ENCODE measurements at regions not wholly inside any gene's neighbourhood (a gene's known extent, or its start where the extent isn't known, plus 50 kb on each side); places are given as distances from the start of the nearest gene placed in this dataset.

DNA sequence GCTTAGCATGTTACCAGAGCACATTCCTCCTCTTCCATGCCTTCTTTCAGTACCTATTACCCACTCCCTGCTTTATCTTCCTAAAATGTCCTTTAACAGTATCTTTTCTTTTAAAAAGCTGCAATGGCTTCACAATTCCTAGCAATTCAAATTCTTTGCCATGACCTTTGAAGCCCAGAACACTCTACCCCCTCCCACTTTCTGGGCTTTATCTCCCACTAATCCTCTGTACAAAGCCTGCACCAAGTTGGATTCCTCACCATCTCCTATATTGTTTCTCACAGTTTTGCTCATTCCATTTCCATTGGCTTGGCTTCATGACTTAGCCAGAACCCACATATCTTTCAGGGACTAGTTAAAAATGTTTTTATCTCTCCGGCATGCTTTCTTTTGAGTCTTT lies 80.9 kb downstream of the FAM76B start:
- Mint-ChIP-seq H3K4me1 (peaks cover 2 to 3% of the 10 kb centered on the region in 2 experiments; a peak in 2 of 4 replicates), H3K27ac (no peak overlapping the region; a peak in 1 of 7 replicates), H3K9me3 (no peaks in the 10 kb centered on the region), H3K4me3 (no peak overlapping the region), H3K36me3 (ENCODE audit: insufficient read depth in 1 of 3, low read depth in 3 of 3) (no peaks in the 10 kb centered on the region), H3K27me3 (ENCODE audit: low read depth) (no peaks in the 10 kb centered on the region)
- Histone ChIP-seq H3K27ac (ENCODE audit: insufficient read length, low read depth, low read length) (no peak overlapping the region), H3K9me3 (ENCODE audit: control insufficient read depth, low read depth, low read length) (no peaks in the 10 kb centered on the region), H2BK5ac (ENCODE audit: insufficient read length, low read length) (no peak overlapping the region), H3K4ac (ENCODE audit: low read depth, low read length) (no peak overlapping the region), H3K23ac (ENCODE audit: insufficient read length, low read depth, low read length) (no peak overlapping the region), H3K79me2 (ENCODE audit: insufficient read depth, low read length) (no peaks in the 10 kb centered on the region), H4K8ac (replicated peaks; ENCODE audit: insufficient read length, low read depth, low read length) (no peak overlapping the region), H2AK5ac (ENCODE audit: insufficient read length, low read length) (no peak overlapping the region), H2BK120ac (ENCODE audit: low read depth, low read length, poor library complexity, severe bottlenecking) (no peak overlapping the region), H2BK20ac (ENCODE audit: low read depth, low read length, poor library complexity, severe bottlenecking) (no peak overlapping the region), H3T11ph (ENCODE audit: low read length) (no peak overlapping the region), H3K4me1 (ENCODE audit: insufficient read depth, low read length) (no peaks in the 10 kb centered on the region), H4K91ac (ENCODE audit: insufficient read length, low read depth, low read length) (no peak overlapping the region), H3K9ac (ENCODE audit: extremely low read depth, insufficient read length, low read length) (no peak overlapping the region), H3K14ac (ENCODE audit: insufficient read depth, low read length) (no peak overlapping the region), H3K23me2 (ENCODE audit: insufficient read length, low read depth, low read length, poor library complexity, severe bottlenecking) (no peaks in the 10 kb centered on the region), H3K56ac (ENCODE audit: insufficient read length, low read depth, low read length) (no peak overlapping the region), H3K18ac (ENCODE audit: insufficient read length, low read depth, low read length) (no peak overlapping the region), H3K79me1 (ENCODE audit: insufficient read depth, low read depth, low read length, poor library complexity, severe bottlenecking) (no peaks in the 10 kb centered on the region), H3K4me2 (ENCODE audit: insufficient read depth, insufficient read length, low read length) (no peak overlapping the region), H4K20me1 (ENCODE audit: control insufficient read depth, insufficient read depth, insufficient read length) (no peaks in the 10 kb centered on the region), H2BK12ac (ENCODE audit: insufficient read length, low read depth, low read length) (no peak overlapping the region), H2AFZ (ENCODE audit: low read length) (no peak overlapping the region), H4K5ac (ENCODE audit: insufficient read length, low read depth, low read length) (no peak overlapping the region), H3K27me3 (ENCODE audit: insufficient read depth, low read length) (no peaks in the 10 kb centered on the region), H2BK15ac (ENCODE audit: low read depth, low read length) (no peak overlapping the region)
- no CpG with 5 or more reads among the region's 1 CpG for WGBS (ENCODE audit: extremely low coverage, insufficient read length, low lambda C conversion rate)
- TF ChIP-seq CTCF (conservative IDR thresholded peaks at IDR 0.05), result no peak
- no peak for DNase-seq
